IMR-90 (cell line): ENCODE measurements at regions not wholly inside any gene's neighbourhood (a gene's known extent, or its start where the extent isn't known, plus 50 kb on each side); places are given as distances from the start of the nearest gene placed in this dataset.

Experiments
- ATAC-seq: fragments of 200-7000 bp; cut with Tn5 transposase; 2 replicates; pipeline ENCODE4 v1.9.1; 2020; ENCODE audit warnings: low read depth, mild to moderate bottlenecking, moderate library complexity
- BruUV-seq: library from RNA; stranded (reverse); fragments of 400-500 nt; replicated peaks from 2 replicates; lab custom pipeline; 2021; lab: Mats Ljungman, UMichigan
- CTCF ChIA-PET: fragments of 300-600 bp; formaldehyde crosslinking; extraction: SDS; loops from one replicate; lab custom pipeline; 2021; ENCODE audit warnings: antibody characterized with exemption; lab: Yijun Ruan, JAX
- POLR2A ChIA-PET: fragments of 300-600 bp; sonication (Branson Sonifier 250); formaldehyde crosslinking; loops from one replicate; lab custom pipeline; 2022; ENCODE audit warnings: antibody characterized with exemption; ENCODE audit not compliant: unreplicated experiment; lab: Charles Lee
- DNase-seq: peaks from one replicate; pipeline ENCODE4 v3.0.0; 2013
- H2AFZ ChIP-seq: replicated peaks from 2 replicates; pipeline ENCODE3; 2013; ENCODE audit warnings: low read length, mild to moderate bottlenecking; ENCODE audit not compliant: poor library complexity
- H2AK5ac ChIP-seq: 2 replicates; pipeline ENCODE4 v1.6.1; 2013; ENCODE audit warnings: low read depth, low read length, inconsistent platforms
- H2AK9ac ChIP-seq: replicated peaks from 2 replicates; pipeline ENCODE3; 2013; ENCODE audit warnings: mild to moderate bottlenecking, low read depth, low read length, moderate library complexity; ENCODE audit not compliant: poor library complexity
- H2BK120ac ChIP-seq: 2 replicates; pipeline ENCODE4 v1.6.1; 2013; ENCODE audit warnings: low read depth, low read length, inconsistent platforms
- H2BK15ac ChIP-seq: 3 replicates; pipeline ENCODE4 v1.6.1; 2013; ENCODE audit warnings: low read depth, low read length, inconsistent platforms
- H2BK20ac ChIP-seq: 2 replicates; pipeline ENCODE4 v1.6.1; 2013; ENCODE audit warnings: low read depth, mild to moderate bottlenecking, inconsistent platforms, low read length, moderate library complexity
- H2BK5ac ChIP-seq: 2 replicates; pipeline ENCODE4 v1.6.1; 2013; ENCODE audit warnings: mild to moderate bottlenecking, low read depth, low read length, inconsistent platforms; ENCODE audit not compliant: poor library complexity, severe bottlenecking
- H3K14ac ChIP-seq: replicated peaks from 2 replicates; pipeline ENCODE4 v1.6.1; 2013; ENCODE audit warnings: low read depth, low read length, inconsistent platforms
- H3K18ac ChIP-seq: 2 replicates; pipeline ENCODE4 v1.6.1; 2013; ENCODE audit warnings: low read depth, low read length, control low read depth
- H3K23ac ChIP-seq: 2 replicates; pipeline ENCODE4 v1.6.1; 2013; ENCODE audit warnings: low read depth, low read length, inconsistent platforms
- H3K27ac ChIP-seq: 2 replicates; pipeline ENCODE4 v1.5.1; 2013; ENCODE audit warnings: mild to moderate bottlenecking, control low read depth, low read length; ENCODE audit not compliant: insufficient read depth
- H3K27me3 ChIP-seq: 2 replicates; pipeline ENCODE4 v1.6.1; 2013; ENCODE audit warnings: low read length; ENCODE audit not compliant: control insufficient read depth, insufficient read depth
- H3K36me3 ChIP-seq: 2 replicates; pipeline ENCODE4 v1.6.1; 2013; ENCODE audit warnings: low read length, mixed read lengths; ENCODE audit not compliant: control insufficient read depth, insufficient read depth
- H3K4ac ChIP-seq: 2 replicates; pipeline ENCODE4 v1.6.1; 2013; ENCODE audit warnings: low read depth, low read length, inconsistent platforms
- H3K4me1 ChIP-seq: 2 replicates; pipeline ENCODE4 v1.6.1; 2013; ENCODE audit warnings: low read length, mixed read lengths; ENCODE audit not compliant: control insufficient read depth, insufficient read depth
- H3K4me2 ChIP-seq: 2 replicates; pipeline ENCODE4 v1.6.1; 2013; ENCODE audit warnings: low read depth, mild to moderate bottlenecking, control low read depth, low read length, moderate library complexity
- H3K4me3 ChIP-seq: 2 replicates; pipeline ENCODE4 v1.5.1; 2013; ENCODE audit warnings: low read depth, mild to moderate bottlenecking, control low read depth, low read length, moderate library complexity; ENCODE audit not compliant: insufficient read depth
- H3K56ac ChIP-seq: 2 replicates; pipeline ENCODE4 v1.6.1; 2013; ENCODE audit warnings: low read length, inconsistent platforms; ENCODE audit not compliant: insufficient read depth; ENCODE audit errors: extremely low read depth
- H3K79me1 ChIP-seq, 2 experiments: 2 replicates each; pipeline ENCODE4 v1.6.1; 2013; ENCODE audit warnings: low read length in 2 of 2, inconsistent platforms in 1 of 2, low read depth in 1 of 2
- H3K9ac ChIP-seq: 2 replicates; pipeline ENCODE4 v1.6.1; 2013; ENCODE audit warnings: low read depth, low read length, control low read depth
- H3K9me1 ChIP-seq: 2 replicates; pipeline ENCODE4 v1.6.1; 2013; ENCODE audit warnings: low read length, inconsistent platforms; ENCODE audit not compliant: insufficient read depth
- H3K9me3 ChIP-seq: 2 replicates; pipeline ENCODE4 v1.6.1; 2013; ENCODE audit warnings: low read length; ENCODE audit not compliant: control insufficient read depth, insufficient read depth
- H4K20me1 ChIP-seq: 2 replicates; pipeline ENCODE4 v1.6.1; 2013; ENCODE audit warnings: low read length, inconsistent platforms; ENCODE audit not compliant: insufficient read depth
- H4K5ac ChIP-seq: 2 replicates; pipeline ENCODE4 v1.6.1; 2013; ENCODE audit warnings: mild to moderate bottlenecking, low read depth, low read length, control low read depth
- H4K8ac ChIP-seq, 2 experiments: 2 replicates each; pipeline ENCODE4 v1.6.1; 2013; ENCODE audit warnings: low read depth in 2 of 2, low read length in 2 of 2, control low read depth in 1 of 2, inconsistent platforms in 1 of 2
- H4K91ac ChIP-seq: 2 replicates; pipeline ENCODE4 v1.6.1; 2013; ENCODE audit warnings: low read depth, low read length, inconsistent platforms; ENCODE audit not compliant: insufficient read depth
- POLR2A ChIP-seq: IDR thresholded peaks from 2 replicates; pipeline ENCODE4 v1.6.1; 2012; ENCODE audit warnings: mild to moderate bottlenecking, low read depth, low read length
- RFX5 ChIP-seq: IDR thresholded peaks from 2 replicates; pipeline ENCODE4 v1.8.0; 2012; ENCODE audit warnings: low read depth, mild to moderate bottlenecking, low read length, moderate library complexity
- WGBS, 2 experiments: methylation state at CpG; one replicate each; pipeline versions ENCODE4 v1.1.5 to v1.1.7; 2013; ENCODE audit warnings: missing lambda C conversion rate in 2 of 2; ENCODE audit not compliant: insufficient read length in 1 of 2; ENCODE audit errors: extremely low coverage in 2 of 2; 5-methylcytosine and 5-hydroxymethylcytosine counted together
- dilution Hi-C: fragments of 300-500 bp; cut with HindIII; formaldehyde crosslinking; loops from one replicate; pipeline ENCODE4 v1.14.3; 2018; ENCODE audit warnings: low sequenced_read_pairs; ENCODE audit not compliant: unreplicated experiment
- in situ Hi-C: fragments of 300-500 bp; cut with MboI; formaldehyde crosslinking; loops from 3 replicates; pipeline ENCODE4 v1.14.3; 2019; ENCODE audit warnings: low sequenced_read_pairs, inconsistent platforms, mixed read lengths
- intact Hi-C: fragments of 100-400 bp; cut with micrococcal nuclease; formaldehyde crosslinking; loops from 2 replicates; pipeline ENCODE4 v1.10.0; 2022

GRCh38 chr3:132174500-132174899 lies 139.7 kb upstream of the CPNE4 start:
- no peaks in the 10 kb centered on the region for H3K9me1 ChIP-seq
- no peak overlapping the region for H2BK5ac ChIP-seq
- H4K5ac ChIP-seq: no peak overlapping the region
- H4K91ac ChIP-seq: no peak overlapping the region
- BruUV-seq: no TSS peak
- DNase-seq (no peak), ATAC-seq (no peak)
- ChIA-PET CTCF (interaction anchor here (1.2 to 3.3 kb wide), 2 partner anchors 136 to 140 kb away, joined by 5 to 12 read pairs; partner anchors contain the start of gene CPNE4), POLR2A (no interaction called here)
- no peak overlapping the region for H4K8ac ChIP-seq
- in situ Hi-C loops (no loop called here), dilution Hi-C loops (no loop called here), intact Hi-C loops (no loop called here)
- no peak overlapping the region for H2AK9ac ChIP-seq
- H3K4me3 ChIP-seq: no peak overlapping the region
- H3K23ac ChIP-seq: no peak overlapping the region
- H2BK120ac ChIP-seq: no peak overlapping the region
- H3K36me3 ChIP-seq: no peaks in the 10 kb centered on the region
- H3K18ac ChIP-seq: no peak overlapping the region
- no peaks in the 10 kb centered on the region for H3K4me1 ChIP-seq
- no peak overlapping the region for H2AFZ ChIP-seq
- no CpG with 5 or more reads among the region's 1 CpG for WGBS, 2 experiments
- H2BK15ac ChIP-seq: no peak overlapping the region
- no peaks in the 10 kb centered on the region for H4K20me1 ChIP-seq
- H2AK5ac ChIP-seq: no peak overlapping the region
- no peak overlapping the region for H2BK20ac ChIP-seq
- H3K4ac ChIP-seq: no peak overlapping the region
- H3K79me1 ChIP-seq: no peaks in the 10 kb centered on the region
- H3K4me2 ChIP-seq: no peak overlapping the region
- TF ChIP-seq POLR2A: no peak
- TF ChIP-seq RFX5: no peak
- no peak overlapping the region for H3K9ac ChIP-seq
- peaks cover 2% of the 10 kb centered on the region for H3K27me3 ChIP-seq
- H3K56ac ChIP-seq: no peak overlapping the region
- H3K27ac ChIP-seq: no peak overlapping the region
- no peaks in the 10 kb centered on the region for H3K9me3 ChIP-seq
- H3K14ac ChIP-seq: no peak overlapping the region
